RPMI8226 (cell line): ENCODE measurements at regions not wholly inside any gene's neighbourhood (a gene's known extent, or its start where the extent isn't known, plus 50 kb on each side); places are given as distances from the start of the nearest gene placed in this dataset.
"Not testable (repeated sequence)": the region's sequence is repeated elsewhere in the genome, so short reads cannot be mapped to it uniquely, and the experiment has no call there.

Experiments
- DNase-seq: peaks from one replicate; pipeline ENCODE4 v3.0.0-alpha.2; 2015

GRCh38 chr7:68733219-68734153 is 864.8 kb upstream of the AUTS2 start:
- no peak for DNase-seq

GRCh38 chr7:68734431-68734830 is 863.8 kb upstream of the AUTS2 start:
- DNase-seq, result no peak

- no peak for DNase-seq
Observed at GRCh38 chr7:68739306-68739705, 859.0 kb upstream of the AUTS2 start.

GRCh38 chr7:68744036-68744435 is 854.2 kb upstream of the AUTS2 start:
- DNase-seq, result peak; percentile 58

- DNase-seq, result no peak
Observed at GRCh38 chr7:68748934-68749900, 849.1 kb upstream of the AUTS2 start.

- DNase-seq, result no peak
Observed at GRCh38 chr7:68752485-68753178, 845.6 kb upstream of the AUTS2 start.

GRCh38 chr7:68754414-68754813 is 843.9 kb upstream of the AUTS2 start:
- no peak for DNase-seq

- no peak for DNase-seq
Observed at GRCh38 chr7:68756986-68757495, 841.2 kb upstream of the AUTS2 start.

- no peak for DNase-seq
Observed at GRCh38 chr7:68760556-68760955, 837.7 kb upstream of the AUTS2 start.

GRCh38 chr7:68767462-68767861 is 830.8 kb upstream of the AUTS2 start:
- DNase-seq, result no peak

- peak; percentile 81 for DNase-seq
Observed at GRCh38 chr7:68770649-68771048, 827.6 kb upstream of the AUTS2 start.

- no peak for DNase-seq
Observed at GRCh38 chr7:68776326-68776725, 821.9 kb upstream of the AUTS2 start.

GRCh38 chr7:68783684-68784083 is 814.6 kb upstream of the AUTS2 start:
- peak; percentile 19 for DNase-seq

- DNase-seq, result peak; percentile 21
Observed at GRCh38 chr7:68785036-68785435, 813.2 kb upstream of the AUTS2 start.

- no peak for DNase-seq
Observed at GRCh38 chr7:68787566-68787965, 810.7 kb upstream of the AUTS2 start.

GRCh38 chr7:68788529-68788928 is 809.7 kb upstream of the AUTS2 start:
- not testable (repeated sequence) for DNase-seq

GRCh38 chr7:68789597-68789996 is 808.7 kb upstream of the AUTS2 start:
- DNase-seq, result peak; percentile 49

GRCh38 chr7:68792351-68792750 is 805.9 kb upstream of the AUTS2 start:
- no peak for DNase-seq

GRCh38 chr7:68793513-68793912 is 804.8 kb upstream of the AUTS2 start:
- no peak for DNase-seq

- DNase-seq, result no peak
Observed at GRCh38 chr7:68800316-68800715, 798.0 kb upstream of the AUTS2 start.

- DNase-seq, result no peak
Observed at GRCh38 chr7:68805159-68805558, 793.1 kb upstream of the AUTS2 start.

- DNase-seq, result no peak
Observed at GRCh38 chr7:68807666-68808065, 790.6 kb upstream of the AUTS2 start.
